ENCODE measurements at regions not wholly inside any gene's neighbourhood (a gene's known extent, or its start where the extent isn't known, plus 50 kb on each side); places are given as distances from the start of the nearest gene placed in this dataset.
"Not testable (repeated sequence)": the region's sequence is repeated elsewhere in the genome, so short reads cannot be mapped to it uniquely, and the experiment has no call there.

GRCh38 chr21:33140288-33140687 is 70.3 kb downstream of the OLIG1 start:
- H3K9me3 Mint-ChIP-seq, result no peaks in the 10 kb centered on the region
- H3K4me3 Mint-ChIP-seq, result no peak overlapping the region
- no peak overlapping the region for H3K27ac Mint-ChIP-seq
- H3K27me3 Mint-ChIP-seq, result peaks cover 10% of the 10 kb centered on the region
- no peaks in the 10 kb centered on the region for H3K4me1 Mint-ChIP-seq (ENCODE audit: low read depth)
- no peaks in the 10 kb centered on the region for H3K36me3 Mint-ChIP-seq (ENCODE audit: low read depth)

GRCh38 chr21:33146467-33146866 is 76.5 kb downstream of the OLIG1 start:
- no peaks in the 10 kb centered on the region for H3K9me3 Mint-ChIP-seq
- H3K4me3 Mint-ChIP-seq, result no peak overlapping the region
- no peaks in the 10 kb centered on the region for H3K36me3 Mint-ChIP-seq (ENCODE audit: low read depth)
- no peaks in the 10 kb centered on the region for H3K4me1 Mint-ChIP-seq (ENCODE audit: low read depth)
- peaks cover 10% of the 10 kb centered on the region for H3K27me3 Mint-ChIP-seq
- no peak overlapping the region for H3K27ac Mint-ChIP-seq

GRCh38 chr21:33149181-33149580 is 79.2 kb downstream of the OLIG1 start:
- no peak overlapping the region for H3K27ac Mint-ChIP-seq
- peaks cover 24% of the 10 kb centered on the region for H3K27me3 Mint-ChIP-seq
- H3K9me3 Mint-ChIP-seq, result no peaks in the 10 kb centered on the region
- peaks cover 7% of the 10 kb centered on the region for H3K4me1 Mint-ChIP-seq (ENCODE audit: low read depth)
- no peaks in the 10 kb centered on the region for H3K36me3 Mint-ChIP-seq (ENCODE audit: low read depth)
- no peak overlapping the region for H3K4me3 Mint-ChIP-seq

GRCh38 chr21:33150968-33151367 is 78.8 kb upstream of the IFNAR2 start:
- H3K4me3 Mint-ChIP-seq; H3K4me1 Mint-ChIP-seq (ENCODE audit: low read depth); H3K9me3 Mint-ChIP-seq; H3K27ac Mint-ChIP-seq; H3K36me3 Mint-ChIP-seq (ENCODE audit: low read depth): not testable (repeated sequence)
- H3K27me3 Mint-ChIP-seq, result peaks cover 24% of the 10 kb centered on the region

- H3K27ac Mint-ChIP-seq, result no peak overlapping the region
- H3K4me1 Mint-ChIP-seq (ENCODE audit: low read depth), result peaks cover 7% of the 10 kb centered on the region
- no peaks in the 10 kb centered on the region for H3K9me3 Mint-ChIP-seq
- peaks cover 27% of the 10 kb centered on the region for H3K27me3 Mint-ChIP-seq
- no peak overlapping the region for H3K4me3 Mint-ChIP-seq
- no peaks in the 10 kb centered on the region for H3K36me3 Mint-ChIP-seq (ENCODE audit: low read depth)
Measured at GRCh38 chr21:33151941-33152731, 77.6 kb upstream of the IFNAR2 start.

GRCh38 chr21:33152732-33153130 is 77.0 kb upstream of the IFNAR2 start:
- H3K4me1 Mint-ChIP-seq (ENCODE audit: low read depth), result peaks cover 7% of the 10 kb centered on the region
- peaks cover 29% of the 10 kb centered on the region for H3K27me3 Mint-ChIP-seq
- no peaks in the 10 kb centered on the region for H3K36me3 Mint-ChIP-seq (ENCODE audit: low read depth)
- no peak overlapping the region for H3K4me3 Mint-ChIP-seq
- no peaks in the 10 kb centered on the region for H3K9me3 Mint-ChIP-seq
- no peak overlapping the region for H3K27ac Mint-ChIP-seq

GRCh38 chr21:33155005-33155404 is 74.7 kb upstream of the IFNAR2 start:
- peaks cover 7% of the 10 kb centered on the region for H3K4me1 Mint-ChIP-seq (ENCODE audit: low read depth)
- H3K36me3 Mint-ChIP-seq (ENCODE audit: low read depth), result no peaks in the 10 kb centered on the region
- H3K27ac Mint-ChIP-seq, result no peak overlapping the region
- H3K27me3 Mint-ChIP-seq, result peaks cover 42% of the 10 kb centered on the region
- no peak overlapping the region for H3K4me3 Mint-ChIP-seq
- H3K9me3 Mint-ChIP-seq, result no peaks in the 10 kb centered on the region

- Mint-ChIP-seq H3K27me3 (peaks cover 44% of the 10 kb centered on the region), H3K27ac (no peak overlapping the region), H3K9me3 (no peaks in the 10 kb centered on the region), H3K4me1 (ENCODE audit: low read depth) (peaks cover 7% of the 10 kb centered on the region), H3K36me3 (ENCODE audit: low read depth) (no peaks in the 10 kb centered on the region), H3K4me3 (no peak overlapping the region)
Measured at GRCh38 chr21:33155422-33155821, 74.3 kb upstream of the IFNAR2 start.

- Mint-ChIP-seq H3K4me3 (no peak overlapping the region), H3K4me1 (ENCODE audit: low read depth) (peaks cover 1% of the 10 kb centered on the region), H3K9me3 (no peaks in the 10 kb centered on the region), H3K27ac (no peak overlapping the region), H3K27me3 (peaks cover 36% of the 10 kb centered on the region), H3K36me3 (ENCODE audit: low read depth) (no peaks in the 10 kb centered on the region)
Measured at GRCh38 chr21:33157303-33157702, 72.4 kb upstream of the IFNAR2 start.

GRCh38 chr21:33158654-33159053 is 71.1 kb upstream of the IFNAR2 start:
- no peak overlapping the region for H3K27ac Mint-ChIP-seq
- H3K36me3 Mint-ChIP-seq (ENCODE audit: low read depth), result no peaks in the 10 kb centered on the region
- H3K4me3 Mint-ChIP-seq, result no peak overlapping the region
- H3K9me3 Mint-ChIP-seq, result no peaks in the 10 kb centered on the region
- no peaks in the 10 kb centered on the region for H3K4me1 Mint-ChIP-seq (ENCODE audit: low read depth)
- peaks cover 31% of the 10 kb centered on the region for H3K27me3 Mint-ChIP-seq

GRCh38 chr21:33162436-33162951 is 67.2 kb upstream of the IFNAR2 start:
- Mint-ChIP-seq H3K27me3 (peaks cover 26% of the 10 kb centered on the region), H3K9me3 (no peaks in the 10 kb centered on the region), H3K4me3 (no peak overlapping the region), H3K4me1 (ENCODE audit: low read depth) (no peaks in the 10 kb centered on the region), H3K36me3 (ENCODE audit: low read depth) (no peaks in the 10 kb centered on the region), H3K27ac (no peak overlapping the region)

GRCh38 chr21:33168886-33169285 is 60.9 kb upstream of the IFNAR2 start:
- Mint-ChIP-seq H3K9me3 (no peaks in the 10 kb centered on the region), H3K4me1 (ENCODE audit: low read depth) (no peaks in the 10 kb centered on the region), H3K27ac (no peak overlapping the region), H3K36me3 (ENCODE audit: low read depth) (no peaks in the 10 kb centered on the region), H3K27me3 (peaks cover 15% of the 10 kb centered on the region), H3K4me3 (no peak overlapping the region)

- H3K4me3 Mint-ChIP-seq, result no peak overlapping the region
- H3K4me1 Mint-ChIP-seq (ENCODE audit: low read depth), result no peaks in the 10 kb centered on the region
- no peaks in the 10 kb centered on the region for H3K36me3 Mint-ChIP-seq (ENCODE audit: low read depth)
- no peaks in the 10 kb centered on the region for H3K9me3 Mint-ChIP-seq
- no peak overlapping the region for H3K27ac Mint-ChIP-seq
- H3K27me3 Mint-ChIP-seq, result peaks cover 15% of the 10 kb centered on the region
Measured at GRCh38 chr21:33169359-33169758, 60.4 kb upstream of the IFNAR2 start.

GRCh38 chr21:33171616-33172169 is 58.0 kb upstream of the IFNAR2 start:
- H3K27me3 Mint-ChIP-seq, result peaks cover 16% of the 10 kb centered on the region
- H3K36me3 Mint-ChIP-seq (ENCODE audit: low read depth), result no peaks in the 10 kb centered on the region
- no peak overlapping the region for H3K4me3 Mint-ChIP-seq
- H3K4me1 Mint-ChIP-seq (ENCODE audit: low read depth), result no peaks in the 10 kb centered on the region
- no peak overlapping the region for H3K27ac Mint-ChIP-seq
- no peaks in the 10 kb centered on the region for H3K9me3 Mint-ChIP-seq

GRCh38 chr21:33174756-33175155 is 55.0 kb upstream of the IFNAR2 start:
- Mint-ChIP-seq H3K27me3 (peaks cover 4% of the 10 kb centered on the region), H3K9me3 (no peaks in the 10 kb centered on the region), H3K27ac (no peak overlapping the region), H3K4me3 (no peak overlapping the region), H3K36me3 (ENCODE audit: low read depth) (no peaks in the 10 kb centered on the region), H3K4me1 (ENCODE audit: low read depth) (no peaks in the 10 kb centered on the region)

Measured in stimulated activated naive CD8-positive, alpha-beta T cell treated with anti-CD3 and anti-CD28 coated beads, Interleukin-15, Interleukin-2, amounts not matched to agents 100 ng/mL and 50 ng/mL, for 24 hours (primary cell).